RWPE1 (cell line): ENCODE measurements at regions not wholly inside any gene's neighbourhood (a gene's known extent, or its start where the extent isn't known, plus 50 kb on each side); places are given as distances from the start of the nearest gene placed in this dataset.
"Not testable (repeated sequence)": the region's sequence is repeated elsewhere in the genome, so short reads cannot be mapped to it uniquely, and the experiment has no call there.

Experiments
- CTCF ChIA-PET: fragments of 350-600 bp; sonication (Branson Sonifier 250); formaldehyde crosslinking; extraction: SDS; loops from one replicate; lab custom pipeline; 2021; lab: Yijun Ruan, JAX
- POLR2A ChIA-PET: fragments of 400-600 bp; formaldehyde crosslinking; extraction: SDS; loops from one replicate; lab custom pipeline; 2020; ENCODE audit warnings: antibody characterized with exemption; ENCODE audit not compliant: low non-redundant PET; lab: Yijun Ruan, JAX
- DNase-seq: peaks from one replicate; pipeline ENCODE4 v3.0.0; 2012; ENCODE audit warnings: low spot score
- H3K27ac ChIP-seq: fragments of 450-650 bp; 2 replicates; pipeline ENCODE4 v1.5.1; 2017
- CTCF ChIP-seq: fragments of 450-650 bp; conservative IDR thresholded peaks from 2 replicates; pipeline ENCODE4 v1.5.1; 2017; ENCODE audit warnings: low read depth, mild to moderate bottlenecking

DNA sequence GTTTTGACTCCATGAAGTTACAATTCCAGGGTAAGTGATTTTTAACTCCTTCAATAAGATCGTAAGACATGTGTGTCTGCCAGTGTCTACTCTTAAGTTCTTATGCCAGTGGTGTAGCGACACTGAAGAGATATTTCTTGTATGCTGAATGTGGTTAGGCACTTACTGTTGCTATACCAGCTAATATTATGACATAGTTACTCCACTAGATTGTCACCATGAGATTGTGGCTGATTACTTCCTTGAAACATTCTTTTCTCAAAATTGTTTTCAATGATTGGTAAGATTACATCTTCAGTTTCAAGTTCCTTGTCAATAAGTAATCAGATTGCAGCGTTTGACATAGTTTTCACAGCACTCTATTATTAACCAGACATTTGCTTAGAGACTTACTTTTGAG, 60.6 kb upstream of the PAGE5 start:
- no peak overlapping the region for H3K27ac ChIP-seq
- ChIA-PET POLR2A (no interaction called here), CTCF (no interaction called here)
- no peak for TF ChIP-seq CTCF
- no peak for DNase-seq

DNA sequence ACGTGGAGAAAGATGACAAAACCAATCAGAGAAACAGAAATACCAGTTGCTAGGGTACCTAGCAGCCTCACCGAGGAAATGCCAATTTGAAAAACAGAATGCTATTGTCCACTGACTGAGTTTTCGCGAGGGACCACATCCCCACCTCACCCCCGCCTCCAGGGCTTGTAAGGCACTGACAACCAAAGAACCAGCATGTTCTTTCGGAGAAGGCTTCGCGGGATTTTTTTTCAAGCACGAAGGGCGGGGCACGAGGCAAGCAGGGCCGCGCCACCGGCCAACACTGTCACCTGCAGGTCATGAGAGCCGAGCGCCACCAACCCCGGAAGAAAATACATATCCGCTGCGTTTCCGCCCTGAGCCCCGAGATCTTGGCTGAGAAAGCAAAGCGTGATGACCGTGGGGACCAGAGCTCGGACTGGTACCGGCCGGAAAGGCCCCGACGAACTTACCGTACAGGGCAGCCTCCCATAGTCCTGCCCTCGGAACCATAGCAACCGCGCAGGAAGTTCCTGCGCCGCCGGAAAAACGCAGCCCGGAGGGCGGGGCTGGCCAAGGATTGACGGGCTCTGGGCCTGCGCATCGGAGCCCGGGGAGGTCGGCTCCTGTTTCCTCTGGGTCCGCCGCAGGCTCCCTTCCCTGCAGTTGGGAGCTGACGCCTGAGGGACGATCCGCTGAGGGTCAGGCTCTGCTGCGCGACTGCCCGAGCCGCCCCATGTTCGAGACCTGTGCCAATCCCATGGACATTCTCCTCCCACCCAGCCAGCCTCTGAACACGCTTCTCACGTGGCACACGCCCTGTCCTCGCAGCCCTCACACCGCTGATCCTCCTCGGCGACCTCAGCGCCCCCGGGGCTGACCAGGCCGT, 59.2 kb upstream of the PAGE5 start:
- CTCF ChIA-PET = interaction anchor here (0.6 to 0.7 kb wide), 2 partner anchors 395 to 1072 kb away, joined by 4 to 7 read pairs; no protein-coding TSS in a partner anchor
- H3K27ac ChIP-seq = peak overlapping the region; percentile 91

GRCh38 chrX:55161581-55161980, 58.6 kb upstream of the PAGE5 start:
- POLR2A ChIA-PET = no interaction called here
- CTCF ChIA-PET = interaction anchor here (0.6 kb wide), 1 partner anchor 396 kb away, joined by 7 read pairs; no protein-coding TSS in a partner anchor
- DNase-seq = no peak
- TF ChIP-seq CTCF = no peak
- H3K27ac ChIP-seq = peak overlapping the region; percentile 91

More for the DNA sequence above, 59.2 kb upstream of the PAGE5 start:
- peak; percentile 31 for TF ChIP-seq CTCF
- POLR2A ChIA-PET = interaction anchor here (0.5 kb wide), 1 partner anchor 181 kb away, joined by 3 read pairs; no protein-coding TSS in a partner anchor
- peak; percentile 65 for DNase-seq

DNA sequence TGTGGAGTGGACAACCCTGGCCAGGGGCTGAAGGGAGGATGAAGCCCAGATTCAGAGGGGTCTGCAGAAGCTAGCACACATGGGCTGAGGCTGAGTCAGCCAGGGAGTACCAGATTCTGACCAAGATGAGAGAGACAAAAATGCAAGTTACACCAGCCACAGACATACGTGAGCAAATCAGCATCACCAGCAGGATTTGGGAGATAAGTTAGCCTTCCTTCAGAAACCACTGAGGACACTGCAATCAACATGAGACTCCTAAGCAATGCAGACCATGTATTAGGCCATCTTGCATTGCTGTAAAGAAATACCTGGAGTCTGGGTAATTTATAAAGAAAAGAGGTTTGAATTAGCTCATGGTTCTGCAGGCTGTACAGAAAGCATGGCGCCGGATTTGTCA, 57.0 kb upstream of the PAGE5 start:
- ChIA-PET POLR2A (no interaction called here), CTCF (interaction anchor here (0.5 kb wide), 1 partner anchor 1120 kb away, joined by 3 read pairs; no protein-coding TSS in a partner anchor)
- no peak overlapping the region for H3K27ac ChIP-seq
- no peak for DNase-seq
- no peak for TF ChIP-seq CTCF

DNA sequence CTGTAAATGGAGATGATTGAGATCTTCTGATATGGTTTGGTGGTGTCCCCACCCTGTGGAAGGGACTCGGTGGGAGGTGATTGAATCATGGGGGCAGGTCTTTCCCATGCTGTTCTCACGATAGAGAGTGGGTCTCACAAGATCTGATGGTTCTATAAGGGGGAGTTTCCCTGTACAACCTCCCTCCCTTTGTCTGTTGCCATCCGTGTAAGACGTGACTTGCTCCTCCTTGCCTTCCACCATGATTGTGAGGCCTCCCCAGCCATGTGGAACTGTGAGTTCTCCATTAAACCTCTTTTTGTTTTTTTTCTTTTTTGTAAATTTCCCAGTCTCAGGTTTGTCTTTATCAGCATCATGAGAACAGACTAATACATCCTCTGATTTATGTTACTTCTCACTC, 55.1 kb upstream of the PAGE5 start:
- CTCF ChIA-PET, DNase-seq, H3K27ac ChIP-seq, POLR2A ChIA-PET: not testable (repeated sequence)

GRCh38 chrX:55167124-55167803, 52.9 kb upstream of the PAGE5 start:
- no peak overlapping the region for H3K27ac ChIP-seq
- TF ChIP-seq CTCF = no peak
- DNase-seq = no peak
- ChIA-PET POLR2A (no interaction called here), CTCF (no interaction called here)

DNA sequence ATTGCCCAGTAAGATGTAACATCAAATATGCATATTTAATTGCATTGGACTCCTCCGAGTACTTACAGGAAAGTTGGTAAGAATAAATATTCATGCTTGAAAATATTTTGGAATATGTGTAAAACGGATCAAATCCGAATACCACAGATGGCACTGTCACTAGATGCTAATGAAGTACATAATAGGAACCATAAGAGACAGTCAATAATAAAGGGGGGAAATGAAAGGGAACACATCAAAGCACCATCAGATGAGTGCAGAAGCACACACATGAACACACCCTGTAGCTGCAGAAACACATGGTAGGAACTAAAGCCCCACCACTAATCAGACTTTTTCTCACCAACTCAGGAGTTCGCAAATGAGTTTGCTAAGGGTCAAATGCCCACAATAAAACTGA, 52.2 kb upstream of the PAGE5 start:
- H3K27ac ChIP-seq = no peak overlapping the region
- ChIA-PET POLR2A (no interaction called here), CTCF (no interaction called here)
- DNase-seq = no peak
- TF ChIP-seq CTCF = no peak
